ENCODE measurements at regions not wholly inside any gene's neighbourhood (a gene's known extent, or its start where the extent isn't known, plus 50 kb on each side); places are given as distances from the start of the nearest gene placed in this dataset.

DNA sequence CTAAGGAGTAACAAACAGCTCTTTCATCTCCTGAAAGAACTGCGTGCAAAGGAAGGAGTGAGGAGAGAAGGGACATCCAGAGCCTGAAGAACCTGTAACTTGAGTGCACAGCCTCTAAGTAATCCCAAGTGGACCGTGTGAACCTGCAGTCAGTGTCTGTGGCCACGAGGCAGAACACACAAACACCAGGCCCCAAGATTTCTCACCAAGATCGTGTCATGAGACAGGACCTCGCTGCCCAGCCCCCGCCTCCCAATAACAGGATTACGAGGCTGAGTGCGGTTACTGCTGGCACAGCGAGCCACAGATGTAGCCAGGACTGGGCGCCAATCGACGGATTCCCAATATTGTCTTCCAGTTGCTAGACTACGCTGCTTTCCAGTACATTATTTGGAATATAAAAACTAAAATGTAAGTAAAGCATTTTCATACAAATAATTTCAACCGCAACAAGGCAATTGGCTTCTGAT is 101.3 kb upstream of the SLC25A33 start:
- no peaks in the 10 kb centered on the region for H3K27me3 ChIP-seq (ENCODE audit: control insufficient read depth, extremely low read depth, insufficient read depth, low read length)
- peak overlapping the region; percentile 46 for H3K27ac ChIP-seq (ENCODE audit: control insufficient read depth, insufficient read depth, low read length)
- peaks cover 56% of the 10 kb centered on the region for H3K4me1 ChIP-seq (ENCODE audit: control insufficient read depth, extremely low read depth, insufficient read depth, low read length)
- dilution Hi-C loops (cut with MboI; ENCODE audit: extremely low pct_ligation_motif_present, low sequenced_read_pairs), result no loop called here
- no peak for DNase-seq (ENCODE audit: low read depth, low spot score)
- H3K4me3 ChIP-seq (ENCODE audit: control insufficient read depth in 2 of 3, extremely low read depth in 1 of 3, insufficient read depth in 2 of 3, low read depth in 1 of 3, low read length in 3 of 3), result no peak overlapping the region
- H3K79me2 ChIP-seq (ENCODE audit: control insufficient read depth, insufficient read depth, low read length), result no peaks in the 10 kb centered on the region
- peak overlapping the region; percentile 16 for H3K9ac ChIP-seq (ENCODE audit: control insufficient read depth, extremely low read depth, insufficient read depth, low read length)
- peak overlapping the region; percentile 50 for H3K4me2 ChIP-seq (ENCODE audit: control insufficient read depth, extremely low read depth, insufficient read depth, low read depth, low read length)
- H2AFZ ChIP-seq (ENCODE audit: control insufficient read depth, low read length), result peak overlapping the region; percentile 67
- no peaks in the 10 kb centered on the region for H3K9me1 ChIP-seq (ENCODE audit: control insufficient read depth, extremely low read depth, insufficient read depth, low read length)
- no peaks in the 10 kb centered on the region for H3K36me3 ChIP-seq (ENCODE audit: control insufficient read depth in 2 of 2, extremely low read depth in 1 of 2, insufficient read depth in 2 of 2, low read length in 2 of 2)
- TF ChIP-seq, protein P1, sequence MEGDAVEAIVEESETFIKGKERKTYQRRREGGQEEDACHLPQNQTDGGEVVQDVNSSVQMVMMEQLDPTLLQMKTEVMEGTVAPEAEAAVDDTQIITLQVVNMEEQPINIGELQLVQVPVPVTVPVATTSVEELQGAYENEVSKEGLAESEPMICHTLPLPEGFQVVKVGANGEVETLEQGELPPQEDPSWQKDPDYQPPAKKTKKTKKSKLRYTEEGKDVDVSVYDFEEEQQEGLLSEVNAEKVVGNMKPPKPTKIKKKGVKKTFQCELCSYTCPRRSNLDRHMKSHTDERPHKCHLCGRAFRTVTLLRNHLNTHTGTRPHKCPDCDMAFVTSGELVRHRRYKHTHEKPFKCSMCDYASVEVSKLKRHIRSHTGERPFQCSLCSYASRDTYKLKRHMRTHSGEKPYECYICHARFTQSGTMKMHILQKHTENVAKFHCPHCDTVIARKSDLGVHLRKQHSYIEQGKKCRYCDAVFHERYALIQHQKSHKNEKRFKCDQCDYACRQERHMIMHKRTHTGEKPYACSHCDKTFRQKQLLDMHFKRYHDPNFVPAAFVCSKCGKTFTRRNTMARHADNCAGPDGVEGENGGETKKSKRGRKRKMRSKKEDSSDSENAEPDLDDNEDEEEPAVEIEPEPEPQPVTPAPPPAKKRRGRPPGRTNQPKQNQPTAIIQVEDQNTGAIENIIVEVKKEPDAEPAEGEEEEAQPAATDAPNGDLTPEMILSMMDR (optimal IDR thresholded peaks at IDR 0.05 in 1 of 3, IDR thresholded peaks at IDR 0.05 in 1 of 3, conservative IDR thresholded peaks at IDR 0.05 in 1 of 3; ENCODE audit: extremely low read depth in 1 of 3, insufficient read depth in 2 of 3, low read length in 3 of 3), result no peak
- TF ChIP-seq EZH2 (IDR thresholded peaks at IDR 0.05; ENCODE audit: low read length), result no peak
- no peaks in the 10 kb centered on the region for H3K9me3 ChIP-seq (ENCODE audit: control insufficient read depth, low read depth, low read length)
- FAIRE-seq, result no peak
- no peaks in the 10 kb centered on the region for H4K20me1 ChIP-seq (ENCODE audit: control insufficient read depth, extremely low read depth, insufficient read depth, low read length)

GRCh38 chr1:9438431-9439073 is 100.7 kb upstream of the SLC25A33 start:
- DNase-seq (ENCODE audit: low read depth, low spot score) (no peak), FAIRE-seq (peak; percentile 83)
- Histone ChIP-seq H3K9me1 (ENCODE audit: control insufficient read depth, extremely low read depth, insufficient read depth, low read length) (no peaks in the 10 kb centered on the region), H3K27me3 (ENCODE audit: control insufficient read depth, extremely low read depth, insufficient read depth, low read length) (no peaks in the 10 kb centered on the region), H2AFZ (ENCODE audit: control insufficient read depth, low read length) (peak overlapping the region; percentile 67), H3K9me3 (ENCODE audit: control insufficient read depth, low read depth, low read length) (no peaks in the 10 kb centered on the region), H3K27ac (ENCODE audit: control insufficient read depth, insufficient read depth, low read length) (peak overlapping the region; percentile 46), H4K20me1 (ENCODE audit: control insufficient read depth, extremely low read depth, insufficient read depth, low read length) (no peaks in the 10 kb centered on the region), H3K79me2 (ENCODE audit: control insufficient read depth, insufficient read depth, low read length) (no peaks in the 10 kb centered on the region), H3K4me3 (ENCODE audit: control insufficient read depth in 2 of 3, extremely low read depth in 1 of 3, insufficient read depth in 2 of 3, low read depth in 1 of 3, low read length in 3 of 3) (peak overlapping the region in 1 of 3 experiments; percentile 22), H3K4me2 (ENCODE audit: control insufficient read depth, extremely low read depth, insufficient read depth, low read depth, low read length) (peak overlapping the region; percentile 50), H3K36me3 (ENCODE audit: control insufficient read depth in 2 of 2, extremely low read depth in 1 of 2, insufficient read depth in 2 of 2, low read length in 2 of 2) (no peaks in the 10 kb centered on the region), H3K9ac (ENCODE audit: control insufficient read depth, extremely low read depth, insufficient read depth, low read length) (peak overlapping the region; percentile 16), H3K4me1 (ENCODE audit: control insufficient read depth, extremely low read depth, insufficient read depth, low read length) (peaks cover 56% of the 10 kb centered on the region)
- TF ChIP-seq EZH2 (IDR thresholded peaks at IDR 0.05; ENCODE audit: low read length), result no peak
- TF ChIP-seq, protein P1 (optimal IDR thresholded peaks at IDR 0.05 in 1 of 3, IDR thresholded peaks at IDR 0.05 in 1 of 3, conservative IDR thresholded peaks at IDR 0.05 in 1 of 3; ENCODE audit: extremely low read depth in 1 of 3, insufficient read depth in 2 of 3, low read length in 3 of 3), result no peak
- dilution Hi-C loops (cut with MboI; ENCODE audit: extremely low pct_ligation_motif_present, low sequenced_read_pairs), result no loop called here

Data from keratinocyte (primary cell).